ENCODE measurements at regions not wholly inside any gene's neighbourhood (a gene's known extent, or its start where the extent isn't known, plus 50 kb on each side); places are given as distances from the start of the nearest gene placed in this dataset.
A peak's percentile ranks its signal among the peaks of the same experiment; 100 is the strongest.

GRCh38 chr12:22919883-22920282 lies 294.9 kb downstream of the ETNK1 start:
- no peaks in the 10 kb centered on the region for H3K9me3 ChIP-seq
- intact Hi-C loops (cut with DNase I; ENCODE audit: low total_unique reads) = no loop called here
- no peak overlapping the region for H3K27ac ChIP-seq
- no peak overlapping the region for H3K4me3 ChIP-seq
- H3K27me3 ChIP-seq = no peaks in the 10 kb centered on the region
- DNase-seq = no peak
- no peak for TF ChIP-seq CTCF (IDR thresholded peaks at IDR 0.05)
- no peaks in the 10 kb centered on the region for H3K36me3 ChIP-seq
- H3K4me1 ChIP-seq = no peaks in the 10 kb centered on the region

GRCh38 chr12:22923768-22924167 lies 298.8 kb downstream of the ETNK1 start:
- no peak for TF ChIP-seq CTCF (IDR thresholded peaks at IDR 0.05)
- Histone ChIP-seq H3K27ac (no peak overlapping the region), H3K4me1 (no peaks in the 10 kb centered on the region), H3K4me3 (no peak overlapping the region), H3K36me3 (no peaks in the 10 kb centered on the region), H3K9me3 (no peaks in the 10 kb centered on the region), H3K27me3 (no peaks in the 10 kb centered on the region)
- intact Hi-C loops (cut with DNase I; ENCODE audit: low total_unique reads) = no loop called here
- no peak for DNase-seq

GRCh38 chr12:22924391-22924790 lies 299.4 kb downstream of the ETNK1 start:
- Histone ChIP-seq H3K27ac (no peak overlapping the region), H3K27me3 (no peaks in the 10 kb centered on the region), H3K9me3 (no peaks in the 10 kb centered on the region), H3K4me3 (no peak overlapping the region), H3K4me1 (no peaks in the 10 kb centered on the region), H3K36me3 (no peaks in the 10 kb centered on the region)
- no peak for TF ChIP-seq CTCF (IDR thresholded peaks at IDR 0.05)
- no peak for DNase-seq
- intact Hi-C loops (cut with DNase I; ENCODE audit: low total_unique reads) = no loop called here

GRCh38 chr12:22925623-22926022 lies 300.7 kb downstream of the ETNK1 start:
- H3K4me3 ChIP-seq = no peak overlapping the region

GRCh38 chr12:22932431-22932830 lies 307.5 kb downstream of the ETNK1 start:
- Histone ChIP-seq H3K4me3 (no peak overlapping the region), H3K36me3 (no peaks in the 10 kb centered on the region), H3K27me3 (no peaks in the 10 kb centered on the region), H3K27ac (no peak overlapping the region), H3K4me1 (no peaks in the 10 kb centered on the region), H3K9me3 (no peaks in the 10 kb centered on the region)
- TF ChIP-seq CTCF (IDR thresholded peaks at IDR 0.05) = no peak
- intact Hi-C loops (cut with DNase I; ENCODE audit: low total_unique reads) = no loop called here
- DNase-seq = no peak

More at GRCh38 chr12:22925623-22926022, 300.7 kb downstream of the ETNK1 start:
- intact Hi-C loops (cut with DNase I; ENCODE audit: low total_unique reads) = no loop called here
- no peaks in the 10 kb centered on the region for H3K9me3 ChIP-seq
- H3K27me3 ChIP-seq = no peaks in the 10 kb centered on the region
- DNase-seq = no peak
- no peak for TF ChIP-seq CTCF (IDR thresholded peaks at IDR 0.05)
- no peaks in the 10 kb centered on the region for H3K4me1 ChIP-seq
- no peak overlapping the region for H3K27ac ChIP-seq
- H3K36me3 ChIP-seq = no peaks in the 10 kb centered on the region

GRCh38 chr12:22935090-22935489 lies 310.1 kb downstream of the ETNK1 start:
- H3K36me3 ChIP-seq = no peaks in the 10 kb centered on the region
- peak overlapping the region; percentile 38 to 51 for H3K4me3 ChIP-seq
- no peak overlapping the region for H3K27ac ChIP-seq
- no peaks in the 10 kb centered on the region for H3K4me1 ChIP-seq
- intact Hi-C loops (cut with DNase I; ENCODE audit: low total_unique reads) = no loop called here
- H3K27me3 ChIP-seq = no peaks in the 10 kb centered on the region
- H3K9me3 ChIP-seq = no peaks in the 10 kb centered on the region
- TF ChIP-seq CTCF (IDR thresholded peaks at IDR 0.05) = no peak
- DNase-seq = no peak

Measured in tibial artery (tissue), 4 donors.